ENCODE measurements at regions not wholly inside any gene's neighbourhood (a gene's known extent, or its start where the extent isn't known, plus 50 kb on each side); places are given as distances from the start of the nearest gene placed in this dataset.
"Not testable (repeated sequence)": the region's sequence is repeated elsewhere in the genome, so short reads cannot be mapped to it uniquely, and the experiment has no call there.

- TF ChIP-seq, protein P1, sequence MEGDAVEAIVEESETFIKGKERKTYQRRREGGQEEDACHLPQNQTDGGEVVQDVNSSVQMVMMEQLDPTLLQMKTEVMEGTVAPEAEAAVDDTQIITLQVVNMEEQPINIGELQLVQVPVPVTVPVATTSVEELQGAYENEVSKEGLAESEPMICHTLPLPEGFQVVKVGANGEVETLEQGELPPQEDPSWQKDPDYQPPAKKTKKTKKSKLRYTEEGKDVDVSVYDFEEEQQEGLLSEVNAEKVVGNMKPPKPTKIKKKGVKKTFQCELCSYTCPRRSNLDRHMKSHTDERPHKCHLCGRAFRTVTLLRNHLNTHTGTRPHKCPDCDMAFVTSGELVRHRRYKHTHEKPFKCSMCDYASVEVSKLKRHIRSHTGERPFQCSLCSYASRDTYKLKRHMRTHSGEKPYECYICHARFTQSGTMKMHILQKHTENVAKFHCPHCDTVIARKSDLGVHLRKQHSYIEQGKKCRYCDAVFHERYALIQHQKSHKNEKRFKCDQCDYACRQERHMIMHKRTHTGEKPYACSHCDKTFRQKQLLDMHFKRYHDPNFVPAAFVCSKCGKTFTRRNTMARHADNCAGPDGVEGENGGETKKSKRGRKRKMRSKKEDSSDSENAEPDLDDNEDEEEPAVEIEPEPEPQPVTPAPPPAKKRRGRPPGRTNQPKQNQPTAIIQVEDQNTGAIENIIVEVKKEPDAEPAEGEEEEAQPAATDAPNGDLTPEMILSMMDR (IDR thresholded peaks at IDR 0.05) = no peak
- ATAC-seq (ENCODE audit: low FRiP score) (no peak), DNase-seq (ENCODE audit: low spot score) (no peak)
Observed at GRCh38 chr3:103271575-103271974, 836.8 kb downstream of the ZPLD1 start.

DNA sequence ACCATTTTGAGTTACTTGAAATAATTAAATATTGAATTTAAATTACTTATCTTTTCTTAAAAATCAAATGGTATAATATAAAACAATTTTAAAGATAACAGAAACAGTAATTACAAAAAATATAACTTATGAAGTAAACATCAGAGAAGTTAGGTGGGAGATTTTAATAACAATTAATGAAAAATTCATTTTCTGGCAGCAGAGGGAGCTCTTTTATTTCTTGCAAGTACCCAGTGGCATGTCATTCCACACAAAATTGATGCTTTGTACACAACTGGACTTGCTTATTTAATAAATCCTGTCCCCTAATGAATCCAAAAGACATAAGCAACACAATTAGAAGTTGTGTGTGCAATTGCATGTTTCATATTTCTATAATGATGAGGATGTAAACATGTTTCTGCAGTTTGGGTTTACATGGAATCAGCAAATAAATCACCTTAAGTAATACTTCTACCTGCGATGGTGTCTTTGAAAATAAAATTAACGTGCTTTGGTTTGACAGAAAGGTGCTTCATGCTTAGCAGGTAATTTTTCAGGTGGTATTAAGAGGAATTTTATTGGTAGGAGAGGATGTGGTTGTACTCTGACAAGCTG, 861.3 kb downstream of the ZPLD1 start:
- no peak for ATAC-seq (ENCODE audit: low FRiP score)
- no peak for DNase-seq (ENCODE audit: low spot score)
- TF ChIP-seq, protein P1 (IDR thresholded peaks at IDR 0.05) = no peak

DNA sequence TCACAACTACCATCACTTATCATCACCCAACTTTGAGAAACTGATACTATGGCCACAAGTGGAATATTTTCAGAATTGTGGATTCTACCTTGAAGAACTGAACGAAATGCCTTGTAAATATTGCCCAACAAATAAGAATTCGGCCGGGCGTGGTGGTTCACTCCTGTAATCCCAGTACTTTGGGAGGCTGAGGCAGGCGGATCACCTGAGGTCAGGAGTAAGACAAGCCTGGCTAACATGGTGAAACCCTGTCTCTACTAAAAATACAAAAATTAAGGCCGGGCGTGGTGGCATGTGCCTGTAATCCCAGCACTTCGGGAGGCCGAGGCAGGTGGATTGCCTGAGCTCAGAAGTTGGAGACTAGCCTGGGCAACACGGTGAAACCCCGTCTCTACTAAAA, 862.7 kb downstream of the ZPLD1 start:
- not testable (repeated sequence) for ATAC-seq (ENCODE audit: low FRiP score); DNase-seq (ENCODE audit: low spot score)

GRCh38 chr3:103306104-103306503, 871.3 kb downstream of the ZPLD1 start:
- ATAC-seq (ENCODE audit: low FRiP score) (no peak), DNase-seq (ENCODE audit: low spot score) (no peak)
- TF ChIP-seq, protein P1 (IDR thresholded peaks at IDR 0.05) = no peak

DNA sequence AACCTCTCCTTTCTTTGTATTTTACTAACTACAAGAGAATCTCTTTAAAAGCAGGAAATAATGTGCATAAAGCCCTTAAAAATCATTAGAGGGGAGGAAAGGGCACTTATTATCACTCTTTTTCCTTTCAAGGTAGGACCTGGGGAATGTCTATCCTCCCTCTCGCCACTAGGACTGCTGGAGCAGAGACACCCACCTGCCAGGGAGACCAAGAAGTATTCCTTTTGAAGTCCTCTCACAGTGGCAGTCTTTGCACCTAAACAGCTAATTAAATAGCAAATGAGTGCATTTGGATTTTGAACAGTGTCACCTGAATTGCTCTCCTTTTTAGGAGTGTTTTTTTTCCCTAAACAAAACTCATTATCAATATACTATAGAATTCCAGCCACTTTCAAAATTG, 874.1 kb downstream of the ZPLD1 start:
- TF ChIP-seq, protein P1 (IDR thresholded peaks at IDR 0.05) = no peak
- DNase-seq (ENCODE audit: low spot score) (no peak), ATAC-seq (ENCODE audit: low FRiP score) (no peak)

DNA sequence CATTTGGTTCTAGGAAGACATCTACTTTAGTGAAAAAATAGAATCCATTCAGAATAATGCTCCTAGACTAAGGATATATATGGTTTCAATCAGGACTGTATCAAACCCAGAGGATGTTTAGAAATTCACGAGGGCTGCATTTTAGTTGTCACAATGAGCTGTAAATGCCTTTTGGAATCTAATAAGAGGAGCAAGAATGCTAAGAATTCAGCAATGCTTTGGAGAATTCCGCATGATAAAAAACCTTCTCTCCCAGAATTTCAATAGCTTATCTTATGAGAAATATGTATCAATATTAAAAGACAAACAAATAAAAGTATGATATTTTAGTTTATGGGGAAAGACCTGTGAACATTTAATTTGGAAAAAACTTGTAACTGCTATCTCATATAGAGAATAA, 885.1 kb downstream of the ZPLD1 start:
- ATAC-seq (ENCODE audit: low FRiP score) (no peak), DNase-seq (ENCODE audit: low spot score) (no peak)
- TF ChIP-seq, protein P1 (IDR thresholded peaks at IDR 0.05) = no peak

DNA sequence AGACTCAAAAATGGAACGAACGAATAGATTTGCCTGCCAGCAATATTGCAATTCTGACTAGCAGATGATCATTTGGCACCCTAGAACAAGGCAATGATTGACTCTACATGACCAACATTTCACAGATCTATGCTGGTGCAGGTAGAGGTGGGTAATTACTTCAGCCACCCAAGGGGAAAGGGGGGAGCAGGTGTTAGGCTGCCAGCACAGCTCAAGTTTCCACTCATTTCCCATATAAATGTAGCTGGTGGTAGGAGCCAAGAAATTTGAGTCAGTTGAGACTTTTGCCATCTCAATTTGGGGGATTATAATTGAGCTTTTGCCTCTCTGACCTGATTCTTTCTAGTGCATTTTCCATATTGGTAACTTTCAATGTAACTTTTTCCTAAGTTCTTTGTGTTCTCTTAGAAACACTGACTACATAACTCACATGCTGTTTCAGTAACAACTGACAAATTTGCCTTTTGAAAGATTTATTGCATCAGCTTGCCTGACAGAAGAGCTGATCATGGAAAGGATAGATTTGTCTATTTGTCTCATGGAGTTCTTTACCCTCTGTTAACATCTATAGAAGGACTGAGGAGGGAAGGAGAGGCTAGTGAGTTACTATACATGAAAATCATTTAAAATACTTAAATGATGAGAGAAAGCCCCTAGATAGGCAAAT, 902.5 kb downstream of the ZPLD1 start:
- ATAC-seq (ENCODE audit: low FRiP score) (no peak), DNase-seq (ENCODE audit: low spot score) (no peak)

More for the DNA sequence above, 902.5 kb downstream of the ZPLD1 start:
- TF ChIP-seq, protein P1 (IDR thresholded peaks at IDR 0.05) = no peak
